SK-N-SH (cell line): ENCODE measurements at regions not wholly inside any gene's neighbourhood (a gene's known extent, or its start where the extent isn't known, plus 50 kb on each side); places are given as distances from the start of the nearest gene placed in this dataset.
A peak's percentile ranks its signal among the peaks of the same experiment; 100 is the strongest.

ENCODE experiments used
- CTCF ChIA-PET: fragments of 300-600, 350-600 bp; formaldehyde crosslinking; extraction: SDS; loops from one replicate; lab custom pipeline; 2021; lab: Yijun Ruan, JAX
- POLR2A ChIA-PET: fragments of 350-600 bp; sonication (Branson Sonifier 250); formaldehyde crosslinking; extraction: SDS; loops from one replicate; lab custom pipeline; 2020; ENCODE audit warnings: antibody characterized with exemption, inconsistent platforms; lab: Yijun Ruan, JAX
- DNase-seq: peaks from one replicate; pipeline ENCODE4 v3.0.0; 2012
- H2AFZ ChIP-seq: fragments of 200-600 bp; sonication (generic); 2 replicates; pipeline ENCODE4 v1.8.1; 2016; ENCODE audit warnings: antibody characterized with exemption, mild to moderate bottlenecking, low read depth
- H3F3A ChIP-seq: fragments of 200-600 bp; sonication (generic); replicated peaks from 2 replicates; pipeline ENCODE3; 2016; ENCODE audit warnings: antibody characterized with exemption, mild to moderate bottlenecking; ENCODE audit not compliant: insufficient read depth
- H3K27ac ChIP-seq, 2 experiments: fragments of 200-500 bp in 1 of 2; fragments of 200-600 bp in 1 of 2; sonication (Bioruptor generic) in 1 of 2; sonication (generic), shearing (Covaris generic) in 1 of 2; 2 replicates each; pipeline versions ENCODE4 v1.5.1 to v1.6.1; 2014 to 2016; ENCODE audit warnings: low read depth in 2 of 2, inconsistent platforms in 1 of 2, low read length in 1 of 2, mild to moderate bottlenecking in 1 of 2, mixed read lengths in 1 of 2
- H3K27me3 ChIP-seq: fragments of 200-600 bp; sonication (generic), shearing (Covaris generic); 2 replicates; pipeline ENCODE4 v1.6.1; 2016; ENCODE audit warnings: mixed run types; ENCODE audit not compliant: insufficient read depth
- H3K36me3 ChIP-seq, 2 experiments: fragments of 200-500 bp in 1 of 2; fragments of 200-600 bp in 1 of 2; sonication (Bioruptor generic) in 1 of 2; sonication (generic) in 1 of 2; replicated peaks in 1 of 2; 2 replicates each; pipeline versions ENCODE3 to v1.5.1; 2014 to 2016; ENCODE audit warnings: low read length in 1 of 2, mild to moderate bottlenecking in 1 of 2; ENCODE audit not compliant: insufficient read depth in 2 of 2, control insufficient read depth in 1 of 2
- H3K4me1 ChIP-seq, 2 experiments: fragments of 200-500 bp in 1 of 2; fragments of 200-600 bp in 1 of 2; sonication (Bioruptor generic) in 1 of 2; sonication (generic), shearing (Covaris generic) in 1 of 2; 2 replicates each; pipeline versions ENCODE4 v1.5.1 to v1.6.1; 2014 to 2016; ENCODE audit warnings: low read depth in 1 of 2, low read length in 1 of 2, mixed run types in 1 of 2; ENCODE audit not compliant: insufficient read depth in 2 of 2, control insufficient read depth in 1 of 2
- H3K4me2 ChIP-seq: fragments of 200-600 bp; sonication (generic), shearing (Covaris generic); 2 replicates; pipeline ENCODE4 v1.6.1; 2017; ENCODE audit warnings: mixed run types
- H3K4me3 ChIP-seq, 2 experiments: fragments of 200-500 bp in 1 of 2; fragments of 200-600 bp in 1 of 2; sonication (Bioruptor generic) in 1 of 2; sonication (generic), shearing (Covaris generic) in 1 of 2; 2 replicates each; pipeline versions ENCODE4 v1.5.1 to v1.8.1; 2014 to 2016; ENCODE audit warnings: low read depth in 2 of 2, inconsistent platforms in 1 of 2, low read length in 1 of 2, mild to moderate bottlenecking in 1 of 2, mixed read lengths in 1 of 2, moderate library complexity in 1 of 2
- H3K79me2 ChIP-seq: fragments of 200-600 bp; sonication (generic); 2 replicates; pipeline ENCODE4 v1.8.1; 2017; ENCODE audit warnings: mild to moderate bottlenecking; ENCODE audit not compliant: insufficient read depth
- H3K9ac ChIP-seq: fragments of 200-600 bp; sonication (generic); 2 replicates; pipeline ENCODE4 v1.6.1; 2017; ENCODE audit warnings: mixed run types
- H3K9me2 ChIP-seq: fragments of 200-600 bp; sonication (generic); 2 replicates; pipeline ENCODE4 v1.6.1; 2017; ENCODE audit warnings: mixed run types
- H3K9me3 ChIP-seq: fragments of 200-600 bp; sonication (generic); 2 replicates; pipeline ENCODE4 v1.6.1; 2017; ENCODE audit warnings: mixed run types, mild to moderate bottlenecking, moderate library complexity
- H4K20me1 ChIP-seq: fragments of 200-600 bp; sonication (generic); 2 replicates; pipeline ENCODE4 v1.6.1; 2017; ENCODE audit warnings: mild to moderate bottlenecking, mixed run types; ENCODE audit not compliant: insufficient read depth
- CHD2 ChIP-seq: fragments of 150-350 bp; IDR thresholded peaks from 2 replicates; pipeline ENCODE4 v1.6.1; 2018; ENCODE audit warnings: low read length; ENCODE audit not compliant: partially characterized antibody
- EP300 ChIP-seq, 2 experiments: IDR thresholded peaks; 2 replicates each; pipeline versions ENCODE4 v1.4.0 to v1.6.1; 2012; ENCODE audit warnings: borderline replicate concordance in 1 of 2, low read depth in 1 of 2, low read length in 1 of 2
- EZH2phosphoT487 ChIP-seq: fragments of 200-600 bp; sonication (generic); IDR thresholded peaks from 2 replicates; pipeline ENCODE4 v1.6.1; 2017; ENCODE audit warnings: low read depth, mixed run types, mild to moderate bottlenecking, antibody characterized with exemption, moderate library complexity, borderline replicate concordance
- FOSL2 ChIP-seq: IDR thresholded peaks from 2 replicates; pipeline ENCODE4 v1.4.0; 2012; ENCODE audit warnings: low read depth, mild to moderate bottlenecking, moderate library complexity, borderline replicate concordance
- FOXM1 ChIP-seq: IDR thresholded peaks from 2 replicates; pipeline ENCODE4 v1.4.0; 2012; ENCODE audit warnings: low read depth, mild to moderate bottlenecking
- MXI1 ChIP-seq: IDR thresholded peaks from 2 replicates; pipeline ENCODE4 v1.6.1; 2012; ENCODE audit warnings: mild to moderate bottlenecking, low read depth, low read length, improper control_type of control experiment
- RCOR1 ChIP-seq: fragments of 150-350 bp; IDR thresholded peaks from 2 replicates; pipeline ENCODE4 v1.6.1; 2017; ENCODE audit warnings: antibody characterized with exemption, low read length
- RFX5 ChIP-seq: IDR thresholded peaks from 2 replicates; pipeline ENCODE4 v1.6.1; 2012; ENCODE audit warnings: mild to moderate bottlenecking, improper control_type of control experiment, low read length
- TAF1 ChIP-seq: IDR thresholded peaks from 2 replicates; pipeline ENCODE4 v1.6.1; 2012; ENCODE audit warnings: low read depth, mild to moderate bottlenecking, low read length, moderate library complexity, borderline replicate concordance
- YY1 ChIP-seq: IDR thresholded peaks from 2 replicates; pipeline ENCODE4 v1.4.0; 2012; ENCODE audit warnings: low read depth, mild to moderate bottlenecking
- ZBTB33 ChIP-seq: IDR thresholded peaks from 2 replicates; pipeline ENCODE4 v1.4.0; 2012; ENCODE audit warnings: low read depth, borderline replicate concordance
- WGBS: methylation state at CpG from one replicate; pipeline ENCODE4 v1.1.6; 2017; ENCODE audit warnings: low lambda C conversion rate; 5-methylcytosine and 5-hydroxymethylcytosine counted together
- TF ChIP-seq, protein P1 (sequence below): IDR thresholded peaks from 2 replicates; pipeline ENCODE4; 2012
- TF ChIP-seq, protein P2 (sequence below): IDR thresholded peaks from 2 replicates; pipeline ENCODE4 v1.4.0; 2012; ENCODE audit warnings: low read depth, borderline replicate concordance

GRCh38 chr2:239831001-239831731, 194.0 kb downstream of the NDUFA10 start:
- no peak overlapping the region for H3K27ac ChIP-seq
- TF ChIP-seq CHD2 (no peak), MXI1 (no peak), RFX5 (no peak), FOXM1 (no peak), EZH2phosphoT487 (no peak), YY1 (no peak), RCOR1 (no peak), TAF1 (no peak), EP300 (IDR thresholded peaks at IDR 0.05; ENCODE audit: borderline replicate concordance in 1 of 2, low read depth in 1 of 2, low read length in 1 of 2) (no peak), ZBTB33 (no peak), FOSL2 (no peak)
- TF ChIP-seq, protein P1, sequence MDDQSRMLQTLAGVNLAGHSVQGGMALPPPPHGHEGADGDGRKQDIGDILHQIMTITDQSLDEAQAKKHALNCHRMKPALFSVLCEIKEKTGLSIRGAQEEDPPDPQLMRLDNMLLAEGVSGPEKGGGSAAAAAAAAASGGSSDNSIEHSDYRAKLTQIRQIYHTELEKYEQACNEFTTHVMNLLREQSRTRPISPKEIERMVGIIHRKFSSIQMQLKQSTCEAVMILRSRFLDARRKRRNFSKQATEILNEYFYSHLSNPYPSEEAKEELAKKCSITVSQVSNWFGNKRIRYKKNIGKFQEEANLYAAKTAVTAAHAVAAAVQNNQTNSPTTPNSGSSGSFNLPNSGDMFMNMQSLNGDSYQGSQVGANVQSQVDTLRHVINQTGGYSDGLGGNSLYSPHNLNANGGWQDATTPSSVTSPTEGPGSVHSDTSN: no peak
- TF ChIP-seq, protein P2, sequence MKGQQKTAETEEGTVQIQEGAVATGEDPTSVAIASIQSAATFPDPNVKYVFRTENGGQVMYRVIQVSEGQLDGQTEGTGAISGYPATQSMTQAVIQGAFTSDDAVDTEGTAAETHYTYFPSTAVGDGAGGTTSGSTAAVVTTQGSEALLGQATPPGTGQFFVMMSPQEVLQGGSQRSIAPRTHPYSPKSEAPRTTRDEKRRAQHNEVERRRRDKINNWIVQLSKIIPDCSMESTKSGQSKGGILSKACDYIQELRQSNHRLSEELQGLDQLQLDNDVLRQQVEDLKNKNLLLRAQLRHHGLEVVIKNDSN: no peak
- no peak overlapping the region for H3K4me3 ChIP-seq
- no peaks in the 10 kb centered on the region for H3K79me2 ChIP-seq
- H3F3A ChIP-seq: no peaks in the 10 kb centered on the region
- no peak overlapping the region for H2AFZ ChIP-seq
- WGBS: 48% methylated on average over 14 of the region's 16 CpGs
- H3K4me2 ChIP-seq: no peak overlapping the region
- CTCF ChIA-PET: no interaction called here
- POLR2A ChIA-PET: no interaction called here
- H4K20me1 ChIP-seq: no peaks in the 10 kb centered on the region
- no peaks in the 10 kb centered on the region for H3K36me3 ChIP-seq
- H3K9ac ChIP-seq: no peak overlapping the region
- peaks cover 0 to 21% of the 10 kb centered on the region in 2 experiments; a peak in 1 of 4 replicates for H3K4me1 ChIP-seq
- H3K9me2 ChIP-seq: no peaks in the 10 kb centered on the region
- peak; percentile 30 for DNase-seq
- H3K9me3 ChIP-seq: no peaks in the 10 kb centered on the region
- H3K27me3 ChIP-seq: no peaks in the 10 kb centered on the region
